ENCODE measurements at regions not wholly inside any gene's neighbourhood (a gene's known extent, or its start where the extent isn't known, plus 50 kb on each side); places are given as distances from the start of the nearest gene placed in this dataset.
"Not testable (repeated sequence)": the region's sequence is repeated elsewhere in the genome, so short reads cannot be mapped to it uniquely, and the experiment has no call there.

- no peak for DNase-seq
These were observed 112.9 kb downstream of the TLR5 start for GRCh38 chr1:223029985-223030769.

- no peak for DNase-seq
These were observed 112.1 kb downstream of the TLR5 start for GRCh38 chr1:223030871-223031400.

DNA sequence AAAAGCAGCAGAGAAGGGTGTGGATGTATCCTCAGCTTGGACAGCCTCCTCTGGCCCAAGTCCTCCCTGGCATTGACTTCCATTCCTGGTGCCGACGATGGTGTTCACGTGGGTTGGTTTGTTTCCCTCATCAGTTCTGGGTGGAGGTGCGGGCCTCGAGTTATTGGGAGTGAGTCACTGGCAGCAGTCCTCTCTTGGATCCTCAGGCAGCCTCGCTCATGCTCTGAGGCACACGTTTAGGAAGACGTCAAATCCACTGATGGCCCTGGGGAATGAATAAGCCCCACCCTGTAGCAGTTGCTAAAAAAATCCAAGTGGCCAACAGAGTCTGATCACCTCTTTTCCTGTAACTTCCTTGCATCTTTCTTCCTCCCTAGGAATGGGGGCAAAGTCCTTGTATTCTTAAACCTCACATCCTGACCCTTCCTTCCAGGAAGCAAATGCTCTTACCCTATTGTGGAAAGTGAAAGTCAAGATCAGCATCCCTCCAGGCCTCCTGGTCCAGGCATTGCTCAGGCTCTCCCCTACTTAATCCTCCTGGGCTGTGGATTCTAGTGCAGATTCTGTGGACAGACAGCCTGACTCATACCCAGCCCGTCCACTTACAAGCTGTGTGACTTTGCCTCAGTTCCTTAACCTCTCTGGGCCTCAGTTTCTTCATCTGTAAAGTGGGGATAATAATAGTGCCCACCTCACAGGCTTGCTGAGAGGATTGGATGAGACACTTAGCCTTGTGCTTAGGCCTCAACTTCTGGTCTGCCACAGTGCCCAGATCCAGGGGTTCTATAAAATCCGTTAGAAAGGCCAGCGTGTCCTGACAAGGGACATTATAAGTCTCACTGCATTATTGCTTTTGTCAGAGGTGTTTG, 111.1 kb downstream of the TLR5 start:
- DNase-seq, result no peak

DNA sequence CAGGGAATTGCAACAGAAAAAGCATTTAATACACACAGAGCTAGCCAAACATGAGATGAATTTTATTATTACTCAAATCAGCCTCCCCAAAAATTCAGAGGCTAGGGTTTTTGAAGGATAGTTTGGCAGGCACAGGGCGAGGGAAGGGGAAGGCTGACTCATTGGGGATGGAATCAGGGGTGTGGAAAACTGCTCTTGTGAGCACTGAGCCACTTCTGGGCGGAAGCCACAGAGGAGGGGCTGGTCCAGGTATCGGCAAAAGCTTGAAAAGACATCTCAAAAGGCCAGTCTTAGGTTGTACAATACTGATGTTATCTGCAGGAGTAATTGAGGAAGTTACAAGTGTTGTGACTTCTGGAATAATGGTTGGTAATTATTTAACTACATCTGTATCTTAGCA, 109.4 kb downstream of the TLR5 start:
- no peak for DNase-seq

DNA sequence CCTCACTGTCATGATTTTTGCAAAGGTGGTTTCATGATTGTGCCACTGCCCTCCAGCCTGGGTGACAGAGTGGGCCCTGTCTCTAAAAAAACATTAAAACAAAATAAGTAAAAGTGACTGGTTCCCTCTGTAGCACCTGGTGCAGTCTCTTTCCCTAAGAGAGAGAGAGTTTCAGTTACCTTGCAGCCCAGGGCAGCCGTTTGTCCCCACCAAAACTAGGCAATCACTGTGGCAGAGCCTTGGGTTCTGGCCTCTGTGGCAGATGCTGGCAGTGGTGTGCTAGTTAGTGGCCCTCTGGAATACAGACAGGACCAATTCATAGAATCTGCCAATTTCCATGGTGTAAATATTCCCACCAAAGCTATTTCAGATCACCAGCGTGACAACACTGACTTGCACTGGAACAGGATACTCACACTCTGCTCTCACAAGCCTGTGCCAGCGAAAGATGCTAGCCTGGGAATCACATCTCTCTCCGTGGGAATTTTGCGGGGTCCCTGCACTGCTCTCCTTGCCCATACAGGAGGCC, 108.7 kb downstream of the TLR5 start:
- no peak for DNase-seq

- no peak for DNase-seq
These were observed 107.1 kb downstream of the TLR5 start for GRCh38 chr1:223035724-223036478.

DNA sequence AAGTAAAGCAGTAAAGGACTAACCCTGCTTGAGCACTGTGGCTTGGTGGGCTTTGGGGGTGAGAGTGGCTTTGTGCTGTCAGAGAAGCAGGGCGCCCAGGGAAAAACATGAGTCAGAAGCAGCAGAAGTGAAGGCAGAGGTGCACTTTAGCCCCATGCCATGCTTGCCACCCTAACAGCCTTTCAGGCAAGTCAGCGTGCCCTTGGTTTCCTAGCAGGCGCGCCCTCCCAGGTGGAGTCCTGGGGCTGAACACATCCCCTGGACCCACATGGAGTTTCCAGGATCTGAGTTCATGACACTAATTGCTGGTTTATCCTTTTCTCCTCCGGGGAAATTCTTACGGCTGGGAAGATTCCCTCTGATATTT, 106.6 kb downstream of the TLR5 start:
- no peak for DNase-seq

GRCh38 chr1:223037845-223038244, 105.2 kb downstream of the TLR5 start:
- DNase-seq, result no peak

- DNase-seq, result no peak
These were observed 104.6 kb downstream of the TLR5 start for GRCh38 chr1:223038288-223039006.

DNA sequence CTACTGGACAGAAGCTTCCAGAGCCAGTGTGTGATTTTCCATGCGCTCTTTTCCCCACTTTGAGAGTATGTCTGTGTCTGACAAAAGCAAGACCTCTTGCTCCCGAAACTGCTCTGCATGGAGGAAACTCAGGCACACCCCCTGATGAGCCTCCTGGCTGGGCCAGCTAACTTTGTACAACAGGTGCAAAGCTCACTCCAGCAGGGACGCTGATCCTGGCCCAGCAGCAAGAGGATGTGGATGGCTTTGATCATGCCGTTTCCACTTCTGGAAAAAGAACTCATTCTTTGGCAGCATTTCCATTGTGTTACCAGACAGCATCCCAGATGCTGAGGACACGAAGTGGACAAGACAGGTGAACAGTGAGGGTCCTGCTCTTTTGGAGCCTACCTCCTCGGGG, 103.1 kb downstream of the TLR5 start:
- DNase-seq, result no peak

DNA sequence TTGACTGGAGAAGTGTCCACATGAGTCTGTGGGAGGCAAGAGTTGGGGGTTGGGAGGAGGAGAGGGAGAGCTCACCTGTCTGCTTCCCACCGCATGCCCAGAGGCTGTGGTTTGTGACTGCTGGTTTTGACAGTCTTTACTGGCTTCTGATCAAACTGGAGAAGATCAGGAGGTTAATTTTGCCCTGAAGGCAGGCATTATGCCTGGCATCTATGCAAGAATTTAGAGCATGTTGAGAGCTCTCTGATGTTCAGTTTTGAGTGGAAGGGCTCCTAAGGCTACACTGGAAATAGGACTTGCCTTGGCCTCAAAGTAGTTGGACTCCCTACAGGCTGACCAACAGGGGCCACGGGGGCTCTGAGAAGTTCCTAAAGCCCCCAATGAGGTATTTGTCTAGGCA, 101.6 kb downstream of the TLR5 start:
- DNase-seq, result no peak

- no peak for DNase-seq
These were observed 97.7 kb downstream of the TLR5 start for GRCh38 chr1:223045164-223045957.

GRCh38 chr1:223046011-223046410, 97.0 kb downstream of the TLR5 start:
- DNase-seq, result no peak

DNA sequence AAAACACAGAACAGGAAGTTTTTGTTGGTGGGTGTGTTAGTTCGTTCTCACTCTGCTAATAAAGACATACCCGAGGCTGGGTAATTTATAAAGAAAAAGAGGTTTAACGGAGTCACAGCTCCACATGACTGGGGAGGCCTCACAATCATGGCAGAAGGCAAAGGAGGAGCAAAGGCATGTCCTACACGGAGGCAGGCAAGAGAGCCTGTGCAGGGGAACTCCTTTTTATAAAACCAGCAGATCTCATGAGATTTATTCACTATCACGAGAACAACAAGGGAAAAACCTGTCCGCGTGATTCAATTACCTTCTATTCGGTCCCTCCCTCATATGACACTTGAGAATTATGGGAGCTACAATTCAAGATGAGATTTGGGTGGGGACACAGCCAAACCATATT, 96.6 kb downstream of the TLR5 start:
- DNase-seq, result not testable (repeated sequence)

GRCh38 chr1:223048026-223048425, 95.0 kb downstream of the TLR5 start:
- DNase-seq, result no peak

GRCh38 chr1:223052462-223052861, 90.6 kb downstream of the TLR5 start:
- DNase-seq, result no peak

GRCh38 chr1:223052931-223053330, 90.1 kb downstream of the TLR5 start:
- DNase-seq, result no peak

DNA sequence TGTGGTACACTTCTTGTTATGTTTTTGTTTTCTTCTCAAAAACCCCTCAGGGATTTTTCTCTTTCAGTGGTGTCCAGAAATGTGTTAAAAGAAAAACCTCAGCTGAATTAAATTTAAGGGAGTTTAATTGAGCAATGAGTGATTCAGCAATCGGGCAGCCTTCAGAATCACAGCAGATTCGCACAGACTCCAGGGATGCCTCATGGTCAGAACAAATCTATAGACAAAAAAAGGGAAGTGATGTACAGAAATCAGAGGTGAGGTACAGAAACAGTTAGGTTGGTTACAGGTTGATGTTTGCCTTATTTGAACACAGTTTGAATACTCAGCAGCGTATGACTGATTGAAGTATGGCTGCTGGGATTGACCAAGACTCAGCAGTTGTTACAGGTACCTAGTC, 86.2 kb downstream of the TLR5 start:
- no peak for DNase-seq

GRCh38 chr1:223057569-223058093, 85.4 kb downstream of the TLR5 start:
- DNase-seq, result no peak
